ENCODE measurements at regions not wholly inside any gene's neighbourhood (a gene's known extent, or its start where the extent isn't known, plus 50 kb on each side); places are given as distances from the start of the nearest gene placed in this dataset.

DNA sequence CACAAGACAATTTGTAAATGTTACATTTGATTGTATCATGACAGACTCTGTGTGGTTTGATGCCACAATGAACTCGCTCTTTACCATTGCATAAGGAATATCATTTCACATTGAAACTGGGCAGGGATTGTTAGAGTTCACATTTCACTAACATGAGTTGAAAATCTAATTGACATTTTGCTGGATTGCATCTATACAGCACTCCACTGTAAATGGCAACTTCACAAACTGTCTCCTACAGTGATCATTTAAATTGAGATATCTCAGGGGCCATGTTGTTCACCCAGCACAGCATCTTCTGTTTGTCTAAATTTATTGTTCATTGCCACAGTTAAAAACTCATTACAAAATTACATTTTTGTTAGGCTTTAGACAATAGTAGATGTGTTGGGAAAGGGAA, 499.4 kb downstream of the GBE1 start:
- TF ChIP-seq, protein P1, sequence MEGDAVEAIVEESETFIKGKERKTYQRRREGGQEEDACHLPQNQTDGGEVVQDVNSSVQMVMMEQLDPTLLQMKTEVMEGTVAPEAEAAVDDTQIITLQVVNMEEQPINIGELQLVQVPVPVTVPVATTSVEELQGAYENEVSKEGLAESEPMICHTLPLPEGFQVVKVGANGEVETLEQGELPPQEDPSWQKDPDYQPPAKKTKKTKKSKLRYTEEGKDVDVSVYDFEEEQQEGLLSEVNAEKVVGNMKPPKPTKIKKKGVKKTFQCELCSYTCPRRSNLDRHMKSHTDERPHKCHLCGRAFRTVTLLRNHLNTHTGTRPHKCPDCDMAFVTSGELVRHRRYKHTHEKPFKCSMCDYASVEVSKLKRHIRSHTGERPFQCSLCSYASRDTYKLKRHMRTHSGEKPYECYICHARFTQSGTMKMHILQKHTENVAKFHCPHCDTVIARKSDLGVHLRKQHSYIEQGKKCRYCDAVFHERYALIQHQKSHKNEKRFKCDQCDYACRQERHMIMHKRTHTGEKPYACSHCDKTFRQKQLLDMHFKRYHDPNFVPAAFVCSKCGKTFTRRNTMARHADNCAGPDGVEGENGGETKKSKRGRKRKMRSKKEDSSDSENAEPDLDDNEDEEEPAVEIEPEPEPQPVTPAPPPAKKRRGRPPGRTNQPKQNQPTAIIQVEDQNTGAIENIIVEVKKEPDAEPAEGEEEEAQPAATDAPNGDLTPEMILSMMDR (conservative IDR thresholded peaks at IDR 0.05; ENCODE audit: low read length) = no peak
- no peak for TF ChIP-seq EZH2phosphoT487 (IDR thresholded peaks at IDR 0.05; ENCODE audit: borderline replicate concordance, low read depth, low read length)
